ENCODE measurements at regions not wholly inside any gene's neighbourhood (a gene's known extent, or its start where the extent isn't known, plus 50 kb on each side); places are given as distances from the start of the nearest gene placed in this dataset.

GRCh38 chr3:161851941-161852566, 355.4 kb downstream of the OTOL1 start:
- no peak overlapping the region for H4K91ac ChIP-seq (ENCODE audit: insufficient read length, low read depth, low read length)
- no peak overlapping the region for H2BK20ac ChIP-seq (ENCODE audit: low read depth, low read length, poor library complexity, severe bottlenecking)
- Mint-ChIP-seq H3K4me1 (peaks cover 10 to 11% of the 10 kb centered on the region in 2 experiments; a peak in 3 of 4 replicates), H3K9me3 (peaks cover 0 to 2% of the 10 kb centered on the region in 2 experiments; a peak in 2 of 5 replicates), H3K36me3 (ENCODE audit: insufficient read depth in 1 of 3, low read depth in 3 of 3) (peaks cover 0 to 2% (median 0%) of the 10 kb centered on the region in 3 experiments; a peak in 5 of 7 replicates), H3K27ac (no peak overlapping the region), H3K27me3 (ENCODE audit: low read depth) (no peaks in the 10 kb centered on the region), H3K4me3 (no peak overlapping the region)
- H3K27ac ChIP-seq (ENCODE audit: insufficient read length, low read depth, low read length), result no peak overlapping the region
- H2AFZ ChIP-seq (ENCODE audit: low read length), result no peak overlapping the region
- no peak overlapping the region for H3K9ac ChIP-seq (ENCODE audit: extremely low read depth, insufficient read length, low read length)
- no peak overlapping the region for H3K4me2 ChIP-seq (ENCODE audit: insufficient read depth, insufficient read length, low read length)
- H3K27me3 ChIP-seq (ENCODE audit: insufficient read depth, low read length), result no peaks in the 10 kb centered on the region
- no peaks in the 10 kb centered on the region for H3K23me2 ChIP-seq (ENCODE audit: insufficient read length, low read depth, low read length, poor library complexity, severe bottlenecking)
- no peaks in the 10 kb centered on the region for H3K79me1 ChIP-seq (ENCODE audit: insufficient read depth, low read depth, low read length, poor library complexity, severe bottlenecking)
- no peak overlapping the region for H3T11ph ChIP-seq (ENCODE audit: low read length)
- no peak overlapping the region for H2BK15ac ChIP-seq (ENCODE audit: low read depth, low read length)
- H3K4ac ChIP-seq (ENCODE audit: low read depth, low read length), result no peak overlapping the region
- no peak overlapping the region for H3K18ac ChIP-seq (ENCODE audit: insufficient read length, low read depth, low read length)
- no peak overlapping the region for H3K23ac ChIP-seq (ENCODE audit: insufficient read length, low read depth, low read length)
- no peak overlapping the region for H2BK5ac ChIP-seq (ENCODE audit: insufficient read length, low read length)
- H2AK5ac ChIP-seq (ENCODE audit: insufficient read length, low read length), result no peak overlapping the region
- WGBS (ENCODE audit: extremely low coverage, insufficient read length, low lambda C conversion rate), result no CpG with 5 or more reads among the region's 8 CpGs
- no peak overlapping the region for H2BK12ac ChIP-seq (ENCODE audit: insufficient read length, low read depth, low read length)
- H4K5ac ChIP-seq (ENCODE audit: insufficient read length, low read depth, low read length), result no peak overlapping the region
- H4K8ac ChIP-seq (replicated peaks; ENCODE audit: insufficient read length, low read depth, low read length), result no peak overlapping the region
- no peaks in the 10 kb centered on the region; the same call in 1 of the 2 replicates for H3K4me1 ChIP-seq (ENCODE audit: insufficient read depth, low read length)
- H3K79me2 ChIP-seq (ENCODE audit: insufficient read depth, low read length), result no peaks in the 10 kb centered on the region
- TF ChIP-seq CTCF (conservative IDR thresholded peaks at IDR 0.05), result peak; percentile 83
- no peak overlapping the region for H3K56ac ChIP-seq (ENCODE audit: insufficient read length, low read depth, low read length)
- H2BK120ac ChIP-seq (ENCODE audit: low read depth, low read length, poor library complexity, severe bottlenecking), result no peak overlapping the region
- DNase-seq, result peak; percentile 73
- H3K14ac ChIP-seq (ENCODE audit: insufficient read depth, low read length), result no peak overlapping the region
- no peaks in the 10 kb centered on the region for H3K9me3 ChIP-seq (ENCODE audit: control insufficient read depth, low read depth, low read length)
- H4K20me1 ChIP-seq (ENCODE audit: control insufficient read depth, insufficient read depth, insufficient read length), result no peaks in the 10 kb centered on the region

Data from H9 (cell line).